Gastroesophageal sphincter (tissue), 3 donors: ENCODE measurements at regions not wholly inside any gene's neighbourhood (a gene's known extent, or its start where the extent isn't known, plus 50 kb on each side); places are given as distances from the start of the nearest gene placed in this dataset.

Experiments used
- CTCF ChIP-seq, 4 experiments: fragments of 200-600 bp in 2 of 4; fragments of 450-650 bp in 2 of 4; sonication (generic) in 1 of 4; IDR thresholded peaks; one replicate each; pipeline ENCODE4 v1.5.1; 2017 to 2019; ENCODE audit warnings: antibody characterized with exemption in 4 of 4, mild to moderate bottlenecking in 2 of 4, moderate library complexity in 2 of 4
- POLR2A ChIP-seq, 2 donors: fragments of 450-650 bp; IDR thresholded peaks; one replicate each; pipeline ENCODE4 v1.6.1; 2017; ENCODE audit warnings: antibody characterized with exemption in 2 of 2, mild to moderate bottlenecking in 2 of 2, moderate library complexity in 1 of 2

DNA sequence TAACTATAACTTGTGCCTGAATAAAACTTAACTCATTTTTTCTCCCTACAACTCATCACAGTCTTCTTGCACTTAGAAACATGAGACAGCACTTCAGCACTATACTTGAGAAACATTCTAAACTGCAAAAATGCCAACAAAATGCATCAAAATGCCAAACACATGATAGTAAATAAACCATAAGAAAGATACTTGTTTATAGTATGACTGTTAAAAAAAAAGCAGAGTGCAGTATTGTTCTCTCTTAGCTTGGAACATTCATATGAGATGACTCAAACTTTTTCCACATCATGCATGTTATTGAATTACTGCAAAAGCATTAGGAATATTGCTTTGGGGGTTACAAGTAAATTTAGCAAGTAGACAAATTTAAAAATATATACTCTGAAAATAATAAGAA, 135.7 kb upstream of the ANXA10 start:
- TF ChIP-seq CTCF (IDR thresholded peaks at IDR 0.05): no peak
- TF ChIP-seq POLR2A (IDR thresholded peaks at IDR 0.05): no peak
